ENCODE measurements at regions not wholly inside any gene's neighbourhood (a gene's known extent, or its start where the extent isn't known, plus 50 kb on each side); places are given as distances from the start of the nearest gene placed in this dataset.

DNA sequence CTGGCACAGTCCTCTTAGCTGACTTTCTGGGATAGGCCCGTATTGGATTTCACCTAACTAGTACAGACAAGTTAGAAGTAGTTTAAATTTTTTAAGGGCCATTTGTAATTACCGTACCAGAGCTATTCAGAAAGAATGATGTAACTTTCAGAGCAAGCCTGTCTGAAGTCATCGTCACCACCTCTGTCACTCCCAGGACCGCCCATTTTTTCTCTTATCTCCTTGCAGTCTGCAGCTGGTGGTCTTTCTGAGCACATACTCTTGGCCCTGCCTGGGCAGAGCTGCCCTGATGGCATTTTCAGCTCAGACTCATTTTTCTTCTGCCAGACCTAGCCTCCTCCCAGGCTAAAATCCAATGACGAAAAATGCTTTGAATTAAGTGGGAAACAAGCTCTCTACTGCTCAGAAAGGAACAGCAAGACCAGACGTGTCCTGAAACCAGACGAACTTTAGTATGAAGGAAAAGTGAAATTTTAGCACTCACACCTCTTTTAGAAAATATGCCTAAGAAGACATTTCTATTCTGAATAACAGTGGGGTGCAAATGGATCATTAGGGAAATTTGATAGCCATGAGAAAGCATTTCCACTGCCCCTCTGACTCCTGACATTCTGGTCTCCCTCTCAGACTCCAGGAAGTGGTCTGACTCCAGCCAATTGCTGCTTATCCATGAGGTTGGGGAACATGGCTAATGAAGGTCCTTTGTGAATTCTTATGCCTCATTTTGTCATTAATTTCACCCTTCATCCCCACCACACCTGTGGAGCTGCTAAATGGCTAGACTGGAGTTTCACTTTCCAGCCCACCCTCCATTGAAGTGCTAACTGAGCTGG lies 162.4 kb upstream of the GYPA start:
- POLR2A ChIA-PET (ENCODE audit: partially characterized antibody) = no interaction called here
- Histone ChIP-seq H3K4me1 (replicated peaks in 1 of 4; ENCODE audit: control insufficient read depth in 3 of 4, insufficient read depth in 4 of 4, low read length in 3 of 4) (peaks cover 0 to 3% (median 0%) of the 10 kb centered on the region in 4 experiments; a peak in 1 of 7 replicates), H2BK5ac (ENCODE audit: low read depth, low read length) (no peak overlapping the region), H3K9me3 (ENCODE audit: insufficient read depth in 2 of 2, low read depth in 1 of 2, low read length in 1 of 2) (no peaks in the 10 kb centered on the region), H2BK20ac (ENCODE audit: low read length) (no peak overlapping the region), H2BK12ac (ENCODE audit: low read depth, low read length) (no peak overlapping the region), H3K79me2 (ENCODE audit: control insufficient read depth in 1 of 2, insufficient read depth in 2 of 2, low read length in 2 of 2) (no peaks in the 10 kb centered on the region), H4K20me1 (replicated peaks in 1 of 2; ENCODE audit: control insufficient read depth in 1 of 2, insufficient read depth in 2 of 2, low read length in 2 of 2) (no peaks in the 10 kb centered on the region), H3K36me3 (ENCODE audit: control insufficient read depth in 2 of 4, insufficient read depth in 4 of 4, low read length in 3 of 4) (no peaks in the 10 kb centered on the region), H3K27me3 (replicated peaks in 1 of 4; ENCODE audit: control insufficient read depth in 3 of 4, extremely low read depth in 1 of 4, insufficient read depth in 3 of 4, low read length in 3 of 4) (no peaks in the 10 kb centered on the region), H4K91ac (replicated peaks; ENCODE audit: insufficient read length, low read length) (no peak overlapping the region), H3K4me2 (ENCODE audit: insufficient read depth in 1 of 2, low read depth in 2 of 2, low read length in 2 of 2) (no peak overlapping the region), H2BK120ac (replicated peaks; ENCODE audit: low read depth, low read length) (no peak overlapping the region), H3K27ac (ENCODE audit: low read depth, low read length) (no peak overlapping the region), H3K14ac (ENCODE audit: insufficient read length) (no peak overlapping the region), H2AFZ (ENCODE audit: low read length) (peak overlapping the region; percentile 76; the same call in 1 of the 2 replicates), H3K4ac (replicated peaks; ENCODE audit: insufficient read length, low read depth, low read length) (no peak overlapping the region), H3K23ac (ENCODE audit: insufficient read length) (no peak overlapping the region), H3K23me2 (ENCODE audit: low read depth, low read length) (no peaks in the 10 kb centered on the region), H3K79me1 (ENCODE audit: low read depth, low read length) (no peaks in the 10 kb centered on the region), H3K56ac (replicated peaks; ENCODE audit: insufficient read length, low read depth, low read length) (no peak overlapping the region), H4K5ac (ENCODE audit: insufficient read length, low read depth, low read length) (no peak overlapping the region), H2AK5ac (ENCODE audit: low read depth, low read length) (no peak overlapping the region), H4K8ac (ENCODE audit: extremely low read depth, insufficient read depth, low read length) (no peak overlapping the region), H3K18ac (ENCODE audit: extremely low read depth, low read length) (no peak overlapping the region), H2BK15ac (ENCODE audit: low read length) (no peak overlapping the region), H3K9ac (replicated peaks in 1 of 4; ENCODE audit: extremely low read depth in 1 of 4, low read depth in 3 of 4, low read length in 3 of 4) (no peak overlapping the region), H3K4me3 (ENCODE audit: extremely low read depth in 1 of 4, insufficient read depth in 2 of 4, low read depth in 3 of 4, low read length in 4 of 4) (no peak overlapping the region)
- FAIRE-seq (no peak), DNase-seq (ENCODE audit: low read depth in 1 of 2, low spot score in 2 of 2) (no peak)
- CTCF ChIA-PET (ENCODE audit: partially characterized antibody) = interaction anchor here (1.0 to 1.2 kb wide), 3 partner anchors 10 to 101 kb away, joined by 3 to 4 read pairs (median 4); no protein-coding TSS in a partner anchor
- 82% methylated on average over 7 of the region's 7 CpGs; no CpG with 5 or more reads in 1 of the 2 experiments for WGBS, 2 experiments (ENCODE audit: extremely low coverage in 1 of 2, insufficient coverage in 1 of 2, insufficient read length in 1 of 2, insufficient replicate concordance in 2 of 2, low coverage in 1 of 2, low lambda C conversion rate in 2 of 2, missing lambda C conversion rate in 1 of 2)
- no peak for TF ChIP-seq KDM5A (IDR thresholded peaks at IDR 0.05; ENCODE audit: low read length)
- no peak for TF ChIP-seq PHF8 (conservative IDR thresholded peaks at IDR 0.05; ENCODE audit: low read depth, low read length)

All from H1 (cell line).